NCI-H1436 treated with DMSO at 0.1 percent for 48 hours (cell line): ENCODE measurements at regions not wholly inside any gene's neighbourhood (a gene's known extent, or its start where the extent isn't known, plus 50 kb on each side); places are given as distances from the start of the nearest gene placed in this dataset.
A peak's percentile ranks its signal among the peaks of the same experiment; 100 is the strongest.

Experiments used
- DNase-seq: peaks from one replicate; lab custom pipeline; 2025; lab: John Stamatoyannopoulos, UW

GRCh38 chr5:74576941-74577456, 63.5 kb downstream of the ENC1 start:
- DNase-seq = no peak

- DNase-seq = peak; percentile 17
These were observed 64.6 kb downstream of the ENC1 start for GRCh38 chr5:74575741-74576538.

GRCh38 chr5:74570250-74570649, 70.3 kb downstream of the ENC1 start:
- DNase-seq = no peak

- DNase-seq = no peak
These were observed 73.0 kb downstream of the ENC1 start for GRCh38 chr5:74567411-74567995.

DNA sequence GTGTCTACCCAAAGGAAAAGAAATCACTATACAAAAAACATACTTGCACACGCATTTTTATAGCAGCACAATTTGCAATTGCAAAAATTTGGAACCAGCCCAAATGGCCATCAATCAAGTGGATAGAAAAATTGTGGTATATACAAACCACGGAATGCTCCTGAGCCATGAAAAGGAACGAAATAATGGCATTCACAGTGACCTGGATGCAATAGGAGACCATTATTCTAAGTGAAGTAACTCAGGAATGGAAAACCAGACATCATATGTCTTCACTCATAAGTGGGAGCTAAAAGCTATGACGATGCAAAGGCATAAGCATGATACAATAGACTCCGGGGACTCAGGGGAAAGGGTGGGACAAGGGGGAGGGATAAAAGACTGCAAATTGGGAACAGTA, 78.4 kb downstream of the ENC1 start:
- no peak for DNase-seq

DNA sequence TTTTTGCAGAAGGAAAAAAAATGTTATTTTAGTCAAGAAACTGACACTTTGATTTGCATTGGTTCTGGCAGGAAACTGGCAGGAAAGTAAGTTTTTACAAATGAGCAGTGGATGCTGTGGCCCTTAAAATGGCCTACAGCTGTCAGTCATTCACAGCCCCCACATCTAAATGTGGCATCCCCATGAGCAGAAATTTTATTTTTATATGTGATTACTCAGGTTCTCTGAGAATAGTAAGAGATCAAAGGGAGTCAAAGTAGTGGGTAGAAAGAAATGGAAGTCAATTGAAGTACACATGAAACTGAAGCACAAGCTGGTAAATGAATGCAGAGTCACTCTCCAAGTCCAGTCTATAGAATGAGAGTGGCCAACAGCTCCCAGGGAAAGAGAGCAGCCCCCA, 80.3 kb downstream of the ENC1 start:
- no peak for DNase-seq

- DNase-seq = no peak
These were observed 83.6 kb downstream of the ENC1 start for GRCh38 chr5:74556631-74557595.

DNA sequence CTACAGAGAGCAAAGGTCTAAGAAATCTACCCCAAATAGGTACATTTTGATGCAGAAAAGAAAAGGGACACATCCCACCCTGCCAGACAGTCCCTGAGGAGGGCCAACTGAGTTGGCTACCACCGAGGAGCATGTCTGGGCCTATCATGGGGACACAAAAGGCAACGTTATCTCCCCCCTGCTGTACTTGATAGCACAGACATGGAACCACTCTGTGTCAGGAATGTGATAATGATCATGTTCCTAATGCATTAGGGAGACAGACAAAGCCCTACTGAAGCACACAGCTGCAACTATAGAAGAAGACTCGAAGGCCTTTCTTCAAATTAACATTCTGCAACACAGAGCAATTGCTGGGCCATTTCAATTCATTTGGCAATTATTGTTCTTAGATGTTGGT, 84.5 kb downstream of the ENC1 start:
- no peak for DNase-seq

DNA sequence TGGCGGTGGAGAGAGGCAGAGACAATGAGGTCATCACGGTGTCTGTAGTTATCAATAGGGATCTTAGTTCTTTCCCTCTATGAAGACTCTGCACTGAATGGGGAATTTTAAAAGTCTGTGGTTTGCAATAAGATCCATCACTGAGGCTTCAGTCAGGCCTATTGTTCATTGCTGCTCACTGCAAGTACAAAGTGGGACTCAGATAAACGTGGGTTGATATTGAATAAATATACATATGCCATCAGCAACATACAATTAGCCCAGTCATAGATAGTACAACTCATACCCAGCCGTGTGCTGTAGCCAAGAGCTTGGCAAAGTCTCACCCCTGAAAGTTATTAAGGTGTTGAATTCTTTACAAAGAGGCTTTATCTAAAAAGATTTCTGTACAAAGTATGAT, 88.4 kb downstream of the ENC1 start:
- no peak for DNase-seq

DNA sequence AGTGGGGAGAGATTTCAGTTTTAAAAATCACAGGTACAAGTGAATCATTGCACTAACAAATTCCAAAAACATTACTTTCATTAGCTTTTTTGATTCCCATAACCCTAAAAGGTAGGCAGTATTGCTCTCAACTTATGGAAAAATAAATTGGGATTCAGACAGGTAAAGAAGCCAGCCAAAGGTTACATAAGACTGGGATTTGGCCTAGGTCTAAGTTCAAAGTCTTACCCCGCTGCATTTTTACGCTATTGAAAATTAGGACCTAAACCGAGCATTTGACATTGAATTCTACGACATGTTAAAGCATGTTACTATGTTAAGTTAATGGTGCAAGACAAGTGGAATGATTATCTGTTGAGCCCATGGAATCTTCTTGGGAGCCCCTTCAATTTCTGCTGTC, 89.6 kb downstream of the ENC1 start:
- no peak for DNase-seq

GRCh38 chr5:74549384-74549783, 91.1 kb downstream of the ENC1 start:
- DNase-seq = no peak

DNA sequence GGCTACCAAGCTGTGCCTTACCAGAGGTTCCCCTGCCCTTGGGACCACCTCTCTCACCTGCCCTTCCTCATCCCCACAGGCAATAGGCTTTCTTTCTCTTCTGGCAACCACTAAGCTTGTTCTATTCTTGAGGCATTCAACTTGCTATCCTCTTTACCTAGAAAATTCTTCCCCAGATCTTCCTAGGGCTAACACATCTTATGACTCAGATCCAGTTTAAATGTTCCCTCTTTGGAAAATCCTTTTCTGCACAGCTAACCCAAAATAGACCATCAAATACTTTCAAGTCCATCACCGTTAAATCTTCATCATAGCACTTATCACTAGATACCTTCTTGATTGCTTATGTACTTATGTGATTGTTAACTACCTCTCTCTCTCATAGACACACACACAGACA, 93.7 kb downstream of the ENC1 start:
- no peak for DNase-seq

DNA sequence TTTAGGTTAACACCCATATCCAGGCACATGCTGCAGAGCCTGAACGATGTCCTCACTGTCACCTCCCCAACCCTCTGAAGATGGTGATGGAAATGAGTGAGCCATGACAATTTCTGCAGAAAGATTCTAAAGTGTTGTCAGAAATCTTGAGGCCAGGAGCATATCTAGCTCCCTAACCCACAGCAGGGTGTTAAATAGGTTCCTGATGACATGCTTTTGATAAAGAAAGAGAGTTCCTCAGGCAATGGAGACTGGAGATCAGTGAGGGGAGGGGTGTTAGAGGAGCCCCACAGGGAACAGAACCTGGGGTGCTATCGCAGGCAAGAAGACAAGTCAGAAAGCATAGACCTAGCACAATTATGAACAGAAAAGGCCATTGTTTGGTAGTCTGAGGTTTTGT, 95.7 kb downstream of the ENC1 start:
- DNase-seq = no peak

DNA sequence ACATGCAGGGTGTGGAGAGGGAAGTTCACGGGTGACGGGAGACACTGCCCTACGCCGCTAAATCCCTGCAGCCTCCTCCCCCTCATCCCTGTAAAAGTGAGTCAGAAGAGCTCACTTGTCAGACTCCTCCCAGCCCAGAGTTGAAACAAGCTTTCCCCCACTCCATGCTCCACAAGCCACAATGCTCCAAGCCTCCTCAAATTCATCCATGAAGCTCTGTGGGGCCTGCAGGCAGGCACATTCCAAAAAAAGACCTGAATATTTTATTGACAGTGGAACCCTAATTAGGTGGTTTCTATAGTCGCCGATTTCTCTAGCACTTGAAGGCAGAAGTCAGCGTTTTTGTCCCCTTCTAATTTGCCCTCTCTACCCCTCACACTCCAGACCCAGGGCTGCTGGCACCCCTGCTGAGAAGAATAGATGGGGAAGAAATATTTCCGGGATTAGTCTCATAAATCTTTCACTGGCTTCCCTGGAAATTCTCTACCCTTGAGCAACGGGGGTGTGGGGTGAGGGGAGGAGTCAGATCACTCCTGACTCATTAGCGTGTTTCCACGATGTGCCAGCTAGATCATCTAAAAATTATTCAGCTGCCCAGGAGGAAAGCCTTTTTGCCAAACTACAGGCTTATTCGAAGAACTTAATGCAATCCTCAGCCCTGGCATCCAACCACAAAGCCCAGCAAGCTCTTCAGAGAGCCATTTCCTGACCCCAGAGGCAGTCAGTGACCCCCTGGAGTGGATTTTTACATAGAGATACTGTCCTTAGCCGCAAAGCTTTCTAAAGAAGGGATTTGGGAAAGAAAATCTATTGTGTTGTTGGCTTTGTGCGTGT, 97.1 kb downstream of the ENC1 start:
- DNase-seq = no peak

- DNase-seq = no peak
These were observed 98.0 kb downstream of the ENC1 start for GRCh38 chr5:74542482-74542881.

GRCh38 chr5:74541381-74541781, 99.1 kb downstream of the ENC1 start:
- no peak for DNase-seq

GRCh38 chr5:74540622-74541021, 99.9 kb downstream of the ENC1 start:
- DNase-seq = no peak

DNA sequence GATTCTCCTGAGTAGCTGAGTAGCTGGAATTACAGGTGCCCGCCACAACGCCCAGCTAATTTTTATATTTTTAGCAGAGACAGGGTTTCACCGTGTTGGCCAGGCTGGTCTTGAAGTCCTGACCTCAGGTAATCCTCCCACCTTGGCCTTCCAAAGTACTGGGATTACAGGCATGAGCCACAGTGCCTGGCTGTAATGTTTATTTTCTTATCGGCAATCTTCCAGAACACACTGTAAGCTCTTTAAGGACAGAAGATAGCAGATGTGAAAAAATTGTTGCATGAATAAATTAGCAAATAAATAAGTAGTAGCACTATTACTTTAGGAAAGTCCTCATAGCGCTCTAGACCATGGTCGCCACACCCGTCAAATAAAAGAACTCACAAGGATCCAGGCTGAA, 100.5 kb downstream of the ENC1 start:
- no peak for DNase-seq

- DNase-seq = no peak
These were observed 102.3 kb downstream of the ENC1 start for GRCh38 chr5:74538206-74538661.

DNA sequence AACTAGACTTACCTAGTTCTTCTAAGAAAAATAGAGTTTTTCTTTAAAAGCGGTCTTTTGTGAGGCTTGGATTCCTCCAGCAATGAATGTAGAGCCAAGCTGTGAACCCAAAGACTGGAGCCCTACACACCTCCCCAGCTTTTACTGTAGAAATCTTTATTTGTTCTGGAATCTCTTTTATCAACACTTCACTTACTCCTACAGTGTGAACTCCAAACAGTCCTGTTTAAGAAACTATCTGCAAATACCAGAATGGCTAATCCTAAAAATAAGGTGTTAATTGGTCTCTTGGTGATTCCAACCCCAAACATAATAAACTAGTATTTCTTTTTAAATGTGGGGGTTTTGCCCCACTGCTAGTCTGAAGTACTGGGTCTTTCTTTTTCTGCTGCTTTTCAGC, 103.9 kb downstream of the ENC1 start:
- DNase-seq = no peak

DNA sequence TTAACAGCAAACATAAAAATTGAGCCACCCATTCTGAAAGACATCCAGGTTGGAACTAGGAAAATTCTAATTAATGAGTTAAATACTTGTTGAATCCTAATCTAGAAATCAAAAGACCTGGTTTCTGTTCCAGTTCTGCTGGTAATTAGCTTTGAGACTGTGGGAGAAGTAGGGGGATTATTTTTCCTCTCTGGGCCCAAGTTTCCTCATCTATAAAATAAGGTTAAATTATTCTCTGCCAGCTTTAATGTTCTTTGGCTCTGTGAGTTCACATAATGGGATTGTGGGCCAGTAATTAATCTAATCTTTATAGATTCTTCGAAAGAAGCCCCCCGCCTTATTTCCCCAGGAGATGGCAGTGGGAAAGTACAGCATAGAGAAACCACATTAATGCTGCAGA, 104.6 kb downstream of the ENC1 start:
- no peak for DNase-seq
